HepG2 (cell line): ENCODE measurements at regions not wholly inside any gene's neighbourhood (a gene's known extent, or its start where the extent isn't known, plus 50 kb on each side); places are given as distances from the start of the nearest gene placed in this dataset.
"Not testable (repeated sequence)": the region's sequence is repeated elsewhere in the genome, so short reads cannot be mapped to it uniquely, and the experiment has no call there.

ENCODE experiments used
- NFIC ChIP-seq: IDR thresholded peaks from 2 replicates; pipeline ENCODE4 v1.6.1; 2012; ENCODE audit warnings: mild to moderate bottlenecking, low read length, inconsistent platforms
- SALL2 ChIP-seq: sonication (generic); formaldehyde crosslinking; IDR thresholded peaks from 2 replicates; pipeline ENCODE4 v1.8.1; 2023; ENCODE audit warnings: mild to moderate bottlenecking, missing genetic modification reagents, inconsistent platforms
- ZFP41 ChIP-seq: sonication (generic); formaldehyde crosslinking; IDR thresholded peaks from 2 replicates; pipeline ENCODE4 v1.4.0; 2020; ENCODE audit warnings: mild to moderate bottlenecking, missing genetic modification reagents, borderline replicate concordance

- not testable (repeated sequence) for TF ChIP-seq NFIC; ZFP41 (CRISPR knock-in tag); SALL2 (CRISPR knock-in tag)
These were observed 4467.2 kb upstream of the OR11H1 start for GRCh38 chr22:11060797-11061196.
